WTC11 (cell line): ENCODE measurements at regions not wholly inside any gene's neighbourhood (a gene's known extent, or its start where the extent isn't known, plus 50 kb on each side); places are given as distances from the start of the nearest gene placed in this dataset.

Source experiments
- ATAC-seq: fragments of 200-7000 bp; cut with Tn5 transposase; 2 replicates; pipeline ENCODE4 v1.10.0; 2021; ENCODE audit warnings: mild to moderate bottlenecking, moderate library complexity
- CTCF ChIA-PET: fragments of 300-600 bp; sonication (Branson Sonifier 250); formaldehyde crosslinking; loops from one replicate; lab custom pipeline; 2021; ENCODE audit warnings: antibody characterized with exemption; lab: Charles Lee
- POLR2A ChIA-PET: fragments of 350-600 bp; sonication (Branson Sonifier 250); formaldehyde crosslinking; loops from one replicate; lab custom pipeline; 2021; ENCODE audit warnings: antibody characterized with exemption; lab: Charles Lee
- DNase-seq: peaks from one replicate; pipeline ENCODE4 v3.0.0; 2021; ENCODE audit warnings: low spot score
- H3K27ac Mint-ChIP-seq: 2 replicates; pipeline ENCODE4 v1.8.0; 2021; ENCODE audit warnings: mixed read lengths
- H3K27me3 Mint-ChIP-seq: 2 replicates; pipeline ENCODE4 v1.8.0; 2021; ENCODE audit warnings: low read depth, mild to moderate bottlenecking, moderate library complexity, mixed read lengths
- H3K36me3 Mint-ChIP-seq: 2 replicates; pipeline ENCODE4 v1.8.0; 2021; ENCODE audit warnings: mixed read lengths
- H3K4me1 Mint-ChIP-seq: 2 replicates; pipeline ENCODE4 v1.8.0; 2022; ENCODE audit warnings: mixed read lengths
- H3K4me3 Mint-ChIP-seq: 2 replicates; pipeline ENCODE4 v1.8.0; 2021; ENCODE audit warnings: mild to moderate bottlenecking, moderate library complexity, mixed read lengths
- H3K9me3 Mint-ChIP-seq: 2 replicates; pipeline ENCODE4 v1.8.0; 2021; ENCODE audit warnings: mixed read lengths
- IRF1 ChIP-seq: sonication (generic); formaldehyde crosslinking; IDR thresholded peaks from 2 replicates; pipeline ENCODE4 v1.8.0; 2023; ENCODE audit warnings: missing genetic modification reagents
- JUN ChIP-seq: sonication (generic); formaldehyde crosslinking; IDR thresholded peaks from 2 replicates; pipeline ENCODE4 v1.8.0; 2023; ENCODE audit warnings: mild to moderate bottlenecking, missing genetic modification reagents
- MXD4 ChIP-seq: fragments of 250-450 bp; sonication (Bioruptor Pico); IDR thresholded peaks from 2 replicates; pipeline ENCODE4 v1.8.0; 2021; ENCODE audit warnings: mild to moderate bottlenecking, moderate library complexity, borderline replicate concordance
- NFYB ChIP-seq: sonication (generic); formaldehyde crosslinking; conservative IDR thresholded peaks from 2 replicates; pipeline ENCODE4 v1.8.0; 2022; ENCODE audit warnings: low read depth, missing genetic modification reagents
- NR1H2 ChIP-seq: sonication (generic); formaldehyde crosslinking; IDR thresholded peaks from 2 replicates; pipeline ENCODE4 v1.9.0; 2021; ENCODE audit warnings: mild to moderate bottlenecking, moderate library complexity, missing genetic modification reagents
- RORB ChIP-seq: fragments of 250-450 bp; sonication (Bioruptor Pico); IDR thresholded peaks from 2 replicates; pipeline ENCODE4 v1.9.0; 2021; ENCODE audit warnings: mild to moderate bottlenecking
- STAT6 ChIP-seq: sonication (generic); formaldehyde crosslinking; conservative IDR thresholded peaks from 2 replicates; pipeline ENCODE4 v1.8.1; 2023; ENCODE audit warnings: mild to moderate bottlenecking, low read depth, missing genetic modification reagents, moderate library complexity
- TF ChIP-seq, protein P1 (sequence below): sonication (generic); formaldehyde crosslinking; IDR thresholded peaks from 2 replicates; pipeline ENCODE4 v1.8.0; 2022; ENCODE audit warnings: missing genetic modification reagents
- TF ChIP-seq, protein P2 (sequence below): sonication (generic); formaldehyde crosslinking; IDR thresholded peaks from 2 replicates; pipeline ENCODE4 v1.8.1; 2022; ENCODE audit warnings: mild to moderate bottlenecking, moderate library complexity, missing genetic modification reagents
- TF ChIP-seq, protein P3 (sequence below): fragments of 250-450 bp; sonication (Bioruptor Pico); IDR thresholded peaks from 2 replicates; pipeline ENCODE4 v1.9.0; 2021; ENCODE audit warnings: mild to moderate bottlenecking
- TF ChIP-seq, protein P4 (sequence below): fragments of 250-450 bp; sonication (Bioruptor Pico); IDR thresholded peaks from 2 replicates; pipeline ENCODE4 v1.8.0; 2021; ENCODE audit warnings: mild to moderate bottlenecking

DNA sequence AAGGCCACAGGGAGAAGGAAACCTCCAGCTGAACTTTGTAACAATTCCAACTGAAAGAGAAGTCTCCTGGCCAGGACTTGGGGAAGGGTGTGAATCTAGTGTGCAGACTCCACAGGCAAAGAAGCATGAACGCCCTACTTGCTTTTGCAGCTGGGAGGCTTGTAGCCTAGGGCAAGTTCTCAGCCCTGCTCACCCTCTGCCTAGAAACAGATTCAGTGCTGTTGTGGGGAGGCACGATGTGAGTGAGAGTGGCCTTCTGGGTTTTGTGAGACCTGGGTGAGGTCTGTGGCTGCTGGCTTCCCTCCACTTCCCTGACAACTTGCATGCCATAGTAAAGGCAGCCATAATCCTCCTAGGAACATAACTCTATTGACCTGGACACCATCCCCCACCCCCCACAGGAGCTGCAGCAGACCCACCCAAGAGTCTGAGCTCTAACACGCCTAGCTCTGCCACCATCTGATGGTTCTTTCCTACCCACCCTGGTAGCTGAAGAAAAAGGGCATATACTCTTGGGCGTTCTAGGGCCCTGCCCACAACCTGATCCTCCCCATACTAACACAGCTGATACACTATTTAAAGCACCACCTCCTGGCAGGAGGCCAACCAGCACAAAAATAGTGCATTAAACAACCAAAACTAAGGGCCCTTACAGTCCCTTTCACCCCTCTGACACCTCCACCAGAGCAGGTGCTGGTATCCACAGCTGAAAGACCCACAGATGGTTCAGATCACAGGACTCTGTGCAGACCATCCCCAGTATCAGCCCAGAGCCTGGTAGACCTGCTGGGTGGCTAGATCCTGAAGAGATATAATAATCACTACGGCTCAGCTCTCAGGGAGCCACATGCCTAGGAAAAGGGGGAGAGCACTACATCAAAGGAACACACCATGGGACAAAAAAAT, 426.5 kb downstream of the IGSF11 start (continued):
- TF ChIP-seq STAT6 (CRISPR knock-in tag) (no peak), RORB (CRISPR knock-in tag) (no peak), NFYB (CRISPR knock-in tag) (no peak)
- TF ChIP-seq, protein P1, sequence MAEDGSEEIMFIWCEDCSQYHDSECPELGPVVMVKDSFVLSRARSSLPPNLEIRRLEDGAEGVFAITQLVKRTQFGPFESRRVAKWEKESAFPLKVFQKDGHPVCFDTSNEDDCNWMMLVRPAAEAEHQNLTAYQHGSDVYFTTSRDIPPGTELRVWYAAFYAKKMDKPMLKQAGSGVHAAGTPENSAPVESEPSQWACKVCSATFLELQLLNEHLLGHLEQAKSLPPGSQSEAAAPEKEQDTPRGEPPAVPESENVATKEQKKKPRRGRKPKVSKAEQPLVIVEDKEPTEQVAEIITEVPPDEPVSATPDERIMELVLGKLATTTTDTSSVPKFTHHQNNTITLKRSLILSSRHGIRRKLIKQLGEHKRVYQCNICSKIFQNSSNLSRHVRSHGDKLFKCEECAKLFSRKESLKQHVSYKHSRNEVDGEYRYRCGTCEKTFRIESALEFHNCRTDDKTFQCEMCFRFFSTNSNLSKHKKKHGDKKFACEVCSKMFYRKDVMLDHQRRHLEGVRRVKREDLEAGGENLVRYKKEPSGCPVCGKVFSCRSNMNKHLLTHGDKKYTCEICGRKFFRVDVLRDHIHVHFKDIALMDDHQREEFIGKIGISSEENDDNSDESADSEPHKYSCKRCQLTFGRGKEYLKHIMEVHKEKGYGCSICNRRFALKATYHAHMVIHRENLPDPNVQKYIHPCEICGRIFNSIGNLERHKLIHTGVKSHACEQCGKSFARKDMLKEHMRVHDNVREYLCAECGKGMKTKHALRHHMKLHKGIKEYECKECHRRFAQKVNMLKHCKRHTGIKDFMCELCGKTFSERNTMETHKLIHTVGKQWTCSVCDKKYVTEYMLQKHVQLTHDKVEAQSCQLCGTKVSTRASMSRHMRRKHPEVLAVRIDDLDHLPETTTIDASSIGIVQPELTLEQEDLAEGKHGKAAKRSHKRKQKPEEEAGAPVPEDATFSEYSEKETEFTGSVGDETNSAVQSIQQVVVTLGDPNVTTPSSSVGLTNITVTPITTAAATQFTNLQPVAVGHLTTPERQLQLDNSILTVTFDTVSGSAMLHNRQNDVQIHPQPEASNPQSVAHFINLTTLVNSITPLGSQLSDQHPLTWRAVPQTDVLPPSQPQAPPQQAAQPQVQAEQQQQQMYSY (CRISPR knock-in tag), result no peak

DNA sequence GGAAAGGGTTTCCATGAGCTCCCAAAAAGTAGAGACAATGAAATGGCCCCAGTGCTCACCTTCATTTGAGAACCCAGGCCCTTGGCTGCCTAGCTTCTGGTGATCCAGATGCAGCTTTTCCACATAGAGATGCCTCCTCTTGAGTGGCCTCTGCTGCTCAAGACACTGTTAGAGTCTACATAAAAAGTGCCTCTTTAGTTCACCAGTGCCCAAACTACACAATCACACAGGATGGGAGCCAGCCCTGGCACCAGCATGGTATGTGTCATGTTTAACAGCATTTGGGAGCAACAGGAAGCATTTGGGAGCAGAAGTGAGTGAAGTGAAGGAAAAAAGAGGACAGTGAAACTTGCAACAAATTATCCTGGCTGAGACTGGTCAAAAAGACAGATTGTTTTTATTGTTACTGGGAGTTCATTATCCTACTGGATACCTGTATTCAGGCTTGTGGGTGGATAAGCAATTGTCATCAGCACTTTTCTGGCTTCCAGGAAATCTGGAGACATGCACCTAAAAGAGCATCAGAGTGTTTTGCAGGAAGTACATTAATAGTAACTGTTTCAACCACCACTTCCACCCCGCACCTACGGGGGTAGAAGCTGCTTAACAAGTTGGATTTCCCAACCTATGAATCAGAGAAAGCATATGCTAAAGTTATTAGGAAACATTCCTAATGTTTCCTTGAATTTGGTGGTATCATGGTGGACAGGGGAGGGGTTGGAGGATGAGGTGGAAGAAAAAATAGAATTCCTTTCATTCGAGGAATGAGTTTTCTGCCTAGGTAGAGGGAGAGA, 416.2 kb downstream of the IGSF11 start:
- Mint-ChIP-seq H3K4me3 (no peak overlapping the region), H3K36me3 (no peaks in the 10 kb centered on the region), H3K4me1 (peaks cover 5% of the 10 kb centered on the region; the same call in 1 of the 2 replicates), H3K27ac (no peak overlapping the region), H3K9me3 (peaks cover 2% of the 10 kb centered on the region), H3K27me3 (no peaks in the 10 kb centered on the region)
- ChIA-PET CTCF (interaction anchor here (0.8 kb wide), 1 partner anchor 10 kb away, joined by 3 read pairs; no protein-coding TSS in a partner anchor), POLR2A (no interaction called here)
- ATAC-seq (no peak), DNase-seq (no peak)
- TF ChIP-seq JUN (CRISPR knock-in tag) (no peak), IRF1 (CRISPR knock-in tag) (no peak), MXD4 (CRISPR knock-in tag) (no peak), NR1H2 (CRISPR knock-in tag) (no peak)
- TF ChIP-seq, protein P2, sequence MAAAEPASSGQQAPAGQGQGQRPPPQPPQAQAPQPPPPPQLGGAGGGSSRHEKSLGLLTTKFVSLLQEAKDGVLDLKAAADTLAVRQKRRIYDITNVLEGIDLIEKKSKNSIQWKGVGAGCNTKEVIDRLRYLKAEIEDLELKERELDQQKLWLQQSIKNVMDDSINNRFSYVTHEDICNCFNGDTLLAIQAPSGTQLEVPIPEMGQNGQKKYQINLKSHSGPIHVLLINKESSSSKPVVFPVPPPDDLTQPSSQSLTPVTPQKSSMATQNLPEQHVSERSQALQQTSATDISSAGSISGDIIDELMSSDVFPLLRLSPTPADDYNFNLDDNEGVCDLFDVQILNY (CRISPR knock-in tag), result no peak
- TF ChIP-seq, protein P3, sequence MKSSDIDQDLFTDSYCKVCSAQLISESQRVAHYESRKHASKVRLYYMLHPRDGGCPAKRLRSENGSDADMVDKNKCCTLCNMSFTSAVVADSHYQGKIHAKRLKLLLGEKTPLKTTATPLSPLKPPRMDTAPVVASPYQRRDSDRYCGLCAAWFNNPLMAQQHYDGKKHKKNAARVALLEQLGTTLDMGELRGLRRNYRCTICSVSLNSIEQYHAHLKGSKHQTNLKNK (CRISPR knock-in tag), result no peak
- TF ChIP-seq, protein P4, sequence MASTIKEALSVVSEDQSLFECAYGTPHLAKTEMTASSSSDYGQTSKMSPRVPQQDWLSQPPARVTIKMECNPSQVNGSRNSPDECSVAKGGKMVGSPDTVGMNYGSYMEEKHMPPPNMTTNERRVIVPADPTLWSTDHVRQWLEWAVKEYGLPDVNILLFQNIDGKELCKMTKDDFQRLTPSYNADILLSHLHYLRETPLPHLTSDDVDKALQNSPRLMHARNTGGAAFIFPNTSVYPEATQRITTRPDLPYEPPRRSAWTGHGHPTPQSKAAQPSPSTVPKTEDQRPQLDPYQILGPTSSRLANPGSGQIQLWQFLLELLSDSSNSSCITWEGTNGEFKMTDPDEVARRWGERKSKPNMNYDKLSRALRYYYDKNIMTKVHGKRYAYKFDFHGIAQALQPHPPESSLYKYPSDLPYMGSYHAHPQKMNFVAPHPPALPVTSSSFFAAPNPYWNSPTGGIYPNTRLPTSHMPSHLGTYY (CRISPR knock-in tag), result no peak
